ENCODE measurements at regions not wholly inside any gene's neighbourhood (a gene's known extent, or its start where the extent isn't known, plus 50 kb on each side); places are given as distances from the start of the nearest gene placed in this dataset.

- peak; percentile 81 for DNase-seq (ENCODE audit: low read depth)
- H3K4me3 ChIP-seq (ENCODE audit: low read length), result no peak overlapping the region
- TF ChIP-seq CTCF (conservative IDR thresholded peaks at IDR 0.05; ENCODE audit: low read depth, low read length), result no peak
These were observed 1095.3 kb downstream of the TTLL7 start for GRCh38 chr1:82903626-82904025.

GRCh38 chr1:82901561-82901960 lies 1097.4 kb downstream of the TTLL7 start:
- H3K4me3 ChIP-seq (ENCODE audit: low read length), result no peak overlapping the region
- TF ChIP-seq CTCF (conservative IDR thresholded peaks at IDR 0.05; ENCODE audit: low read depth, low read length), result no peak
- peak; percentile 80 for DNase-seq (ENCODE audit: low read depth)

- no peak for DNase-seq (ENCODE audit: low read depth)
- H3K4me3 ChIP-seq (ENCODE audit: low read length), result no peak overlapping the region
- no peak for TF ChIP-seq CTCF (conservative IDR thresholded peaks at IDR 0.05; ENCODE audit: low read depth, low read length)
These were observed 1097.8 kb downstream of the TTLL7 start for GRCh38 chr1:82901118-82901517.

- TF ChIP-seq CTCF (conservative IDR thresholded peaks at IDR 0.05; ENCODE audit: low read depth, low read length), result no peak
- H3K4me3 ChIP-seq (ENCODE audit: low read length), result no peak overlapping the region
- no peak for DNase-seq (ENCODE audit: low read depth)
These were observed 1098.3 kb downstream of the ADGRL2 start for GRCh38 chr1:82899017-82899416.

GRCh38 chr1:82897549-82897948 lies 1096.8 kb downstream of the ADGRL2 start:
- DNase-seq (ENCODE audit: low read depth), result no peak
- TF ChIP-seq CTCF (conservative IDR thresholded peaks at IDR 0.05; ENCODE audit: low read depth, low read length), result no peak
- no peak overlapping the region for H3K4me3 ChIP-seq (ENCODE audit: low read length)

- no peak overlapping the region for H3K4me3 ChIP-seq (ENCODE audit: low read length)
- no peak for TF ChIP-seq CTCF (conservative IDR thresholded peaks at IDR 0.05; ENCODE audit: low read depth, low read length)
- no peak for DNase-seq (ENCODE audit: low read depth)
These were observed 1095.3 kb downstream of the ADGRL2 start for GRCh38 chr1:82896036-82896435.

GRCh38 chr1:82894635-82895034 lies 1093.9 kb downstream of the ADGRL2 start:
- H3K4me3 ChIP-seq (ENCODE audit: low read length), result no peak overlapping the region
- DNase-seq (ENCODE audit: low read depth), result no peak
- no peak for TF ChIP-seq CTCF (conservative IDR thresholded peaks at IDR 0.05; ENCODE audit: low read depth, low read length)

Data from retinal pigment epithelial cell (primary cell).